Activated naive CD4-positive, alpha-beta T cell treated with anti-CD3 and anti-CD28 coated beads for 36 hours (primary cell): ENCODE measurements at regions not wholly inside any gene's neighbourhood (a gene's known extent, or its start where the extent isn't known, plus 50 kb on each side); places are given as distances from the start of the nearest gene placed in this dataset.

ENCODE experiments used
- CTCF ChIA-PET: fragments of 350-600 bp; sonication (Branson Sonifier 250); formaldehyde crosslinking; loops from one replicate; lab custom pipeline; 2021; ENCODE audit warnings: antibody characterized with exemption; lab: Charles Lee
- DNase-seq: peaks from one replicate; pipeline ENCODE4 v3.0.0-alpha.2; 2020
- H3K27ac Mint-ChIP-seq: one replicate; pipeline ENCODE4 v1.8.0; 2021; ENCODE audit warnings: mild to moderate bottlenecking, mixed read lengths
- H3K27me3 Mint-ChIP-seq: one replicate; pipeline ENCODE4 v1.8.0; 2021; ENCODE audit warnings: low read depth, mixed read lengths
- H3K36me3 Mint-ChIP-seq: one replicate; pipeline ENCODE4 v1.8.0; 2021; ENCODE audit warnings: low read depth, mixed read lengths
- H3K4me1 Mint-ChIP-seq: one replicate; pipeline ENCODE4 v1.8.0; 2021; ENCODE audit warnings: low read depth, mixed read lengths
- H3K4me3 Mint-ChIP-seq: one replicate; pipeline ENCODE4 v1.8.0; 2021; ENCODE audit warnings: mild to moderate bottlenecking, moderate library complexity, mixed read lengths
- H3K9me3 Mint-ChIP-seq: one replicate; pipeline ENCODE4 v1.8.0; 2021; ENCODE audit warnings: mixed read lengths
- intact Hi-C: fragments of 100-400 bp; cut with micrococcal nuclease; formaldehyde crosslinking; loops from one replicate; pipeline ENCODE4 v1.15.1; 2023

- Mint-ChIP-seq H3K27me3 (no peaks in the 10 kb centered on the region), H3K27ac (no peak overlapping the region), H3K4me1 (no peaks in the 10 kb centered on the region), H3K9me3 (peaks cover 3% of the 10 kb centered on the region), H3K4me3 (no peak overlapping the region), H3K36me3 (no peaks in the 10 kb centered on the region)
- intact Hi-C loops, result no loop called here
- CTCF ChIA-PET, result no interaction called here
- DNase-seq, result no peak
Measured at GRCh38 chr4:138329506-138330070, 87.4 kb upstream of the SLC7A11 start.

GRCh38 chr4:138327338-138327737 lies 85.2 kb upstream of the SLC7A11 start:
- no peak for DNase-seq
- H3K9me3 Mint-ChIP-seq, result peaks cover 3% of the 10 kb centered on the region
- no peaks in the 10 kb centered on the region for H3K4me1 Mint-ChIP-seq
- intact Hi-C loops, result no loop called here
- CTCF ChIA-PET, result interaction anchor here (0.5 to 0.6 kb wide), 2 partner anchors 13 to 709 kb away, joined by 3 read pairs; no protein-coding TSS in a partner anchor
- no peaks in the 10 kb centered on the region for H3K27me3 Mint-ChIP-seq
- H3K4me3 Mint-ChIP-seq, result no peak overlapping the region
- no peaks in the 10 kb centered on the region for H3K36me3 Mint-ChIP-seq
- no peak overlapping the region for H3K27ac Mint-ChIP-seq

GRCh38 chr4:138320831-138321230 lies 78.7 kb upstream of the SLC7A11 start:
- H3K36me3 Mint-ChIP-seq, result no peaks in the 10 kb centered on the region
- CTCF ChIA-PET, result interaction anchor here (0.6 kb wide), 1 partner anchor 1081 kb away, joined by 3 read pairs; no protein-coding TSS in a partner anchor
- DNase-seq, result no peak
- no peak overlapping the region for H3K27ac Mint-ChIP-seq
- intact Hi-C loops, result no loop called here
- peaks cover 2% of the 10 kb centered on the region for H3K27me3 Mint-ChIP-seq
- H3K4me1 Mint-ChIP-seq, result no peaks in the 10 kb centered on the region
- no peaks in the 10 kb centered on the region for H3K9me3 Mint-ChIP-seq
- no peak overlapping the region for H3K4me3 Mint-ChIP-seq

GRCh38 chr4:138320030-138320429 lies 77.9 kb upstream of the SLC7A11 start:
- Mint-ChIP-seq H3K4me1 (no peaks in the 10 kb centered on the region), H3K4me3 (no peak overlapping the region), H3K9me3 (no peaks in the 10 kb centered on the region), H3K27ac (no peak overlapping the region), H3K27me3 (peaks cover 2% of the 10 kb centered on the region), H3K36me3 (no peaks in the 10 kb centered on the region)
- no peak for DNase-seq
- CTCF ChIA-PET, result no interaction called here
- intact Hi-C loops, result no loop called here

GRCh38 chr4:138317175-138317748 lies 75.1 kb upstream of the SLC7A11 start:
- Mint-ChIP-seq H3K36me3 (no peaks in the 10 kb centered on the region), H3K4me1 (no peaks in the 10 kb centered on the region), H3K27ac (no peak overlapping the region), H3K9me3 (no peaks in the 10 kb centered on the region), H3K27me3 (peaks cover 2% of the 10 kb centered on the region), H3K4me3 (no peak overlapping the region)
- DNase-seq, result no peak
- intact Hi-C loops, result no loop called here
- CTCF ChIA-PET, result no interaction called here

GRCh38 chr4:138312536-138312911 lies 70.4 kb upstream of the SLC7A11 start:
- no peaks in the 10 kb centered on the region for H3K27me3 Mint-ChIP-seq
- intact Hi-C loops, result no loop called here
- no peak overlapping the region for H3K4me3 Mint-ChIP-seq
- H3K36me3 Mint-ChIP-seq, result no peaks in the 10 kb centered on the region
- no peaks in the 10 kb centered on the region for H3K4me1 Mint-ChIP-seq
- CTCF ChIA-PET, result no interaction called here
- H3K9me3 Mint-ChIP-seq, result no peaks in the 10 kb centered on the region
- no peak overlapping the region for H3K27ac Mint-ChIP-seq
- no peak for DNase-seq

- CTCF ChIA-PET, result no interaction called here
- Mint-ChIP-seq H3K9me3 (no peaks in the 10 kb centered on the region), H3K27ac (no peak overlapping the region), H3K36me3 (no peaks in the 10 kb centered on the region), H3K4me3 (no peak overlapping the region), H3K4me1 (no peaks in the 10 kb centered on the region), H3K27me3 (no peaks in the 10 kb centered on the region)
- intact Hi-C loops, result no loop called here
- DNase-seq, result no peak
Measured at GRCh38 chr4:138311771-138312535, 69.8 kb upstream of the SLC7A11 start.

GRCh38 chr4:138310991-138311390 lies 68.8 kb upstream of the SLC7A11 start:
- no peak overlapping the region for H3K27ac Mint-ChIP-seq
- no peak overlapping the region for H3K4me3 Mint-ChIP-seq
- no peaks in the 10 kb centered on the region for H3K9me3 Mint-ChIP-seq
- intact Hi-C loops, result no loop called here
- no peaks in the 10 kb centered on the region for H3K36me3 Mint-ChIP-seq
- H3K27me3 Mint-ChIP-seq, result no peaks in the 10 kb centered on the region
- no peak for DNase-seq
- no peaks in the 10 kb centered on the region for H3K4me1 Mint-ChIP-seq
- CTCF ChIA-PET, result no interaction called here

- no peaks in the 10 kb centered on the region for H3K9me3 Mint-ChIP-seq
- CTCF ChIA-PET, result no interaction called here
- intact Hi-C loops, result no loop called here
- no peak overlapping the region for H3K27ac Mint-ChIP-seq
- H3K4me1 Mint-ChIP-seq, result no peaks in the 10 kb centered on the region
- H3K4me3 Mint-ChIP-seq, result no peak overlapping the region
- no peaks in the 10 kb centered on the region for H3K36me3 Mint-ChIP-seq
- no peak for DNase-seq
- no peaks in the 10 kb centered on the region for H3K27me3 Mint-ChIP-seq
Measured at GRCh38 chr4:138310498-138310897, 68.3 kb upstream of the SLC7A11 start.

GRCh38 chr4:138308356-138308755 lies 66.2 kb upstream of the SLC7A11 start:
- H3K27ac Mint-ChIP-seq, result no peak overlapping the region
- H3K4me1 Mint-ChIP-seq, result no peaks in the 10 kb centered on the region
- H3K27me3 Mint-ChIP-seq, result no peaks in the 10 kb centered on the region
- intact Hi-C loops, result no loop called here
- no peak overlapping the region for H3K4me3 Mint-ChIP-seq
- no peak for DNase-seq
- CTCF ChIA-PET, result no interaction called here
- H3K36me3 Mint-ChIP-seq, result no peaks in the 10 kb centered on the region
- no peaks in the 10 kb centered on the region for H3K9me3 Mint-ChIP-seq

- DNase-seq, result no peak
- H3K4me1 Mint-ChIP-seq, result no peaks in the 10 kb centered on the region
- CTCF ChIA-PET, result no interaction called here
- intact Hi-C loops, result no loop called here
- no peaks in the 10 kb centered on the region for H3K36me3 Mint-ChIP-seq
- no peaks in the 10 kb centered on the region for H3K27me3 Mint-ChIP-seq
- no peak overlapping the region for H3K27ac Mint-ChIP-seq
- no peak overlapping the region for H3K4me3 Mint-ChIP-seq
- no peaks in the 10 kb centered on the region for H3K9me3 Mint-ChIP-seq
Measured at GRCh38 chr4:138307319-138307718, 65.2 kb upstream of the SLC7A11 start.

- intact Hi-C loops, result no loop called here
- DNase-seq, result no peak
- CTCF ChIA-PET, result no interaction called here
- no peaks in the 10 kb centered on the region for H3K27me3 Mint-ChIP-seq
- no peaks in the 10 kb centered on the region for H3K4me1 Mint-ChIP-seq
- no peak overlapping the region for H3K4me3 Mint-ChIP-seq
- H3K27ac Mint-ChIP-seq, result no peak overlapping the region
- H3K9me3 Mint-ChIP-seq, result no peaks in the 10 kb centered on the region
- H3K36me3 Mint-ChIP-seq, result no peaks in the 10 kb centered on the region
Measured at GRCh38 chr4:138305050-138305449, 62.9 kb upstream of the SLC7A11 start.

GRCh38 chr4:138301536-138301935 lies 59.4 kb upstream of the SLC7A11 start:
- Mint-ChIP-seq H3K9me3 (no peaks in the 10 kb centered on the region), H3K27me3 (no peaks in the 10 kb centered on the region), H3K36me3 (no peaks in the 10 kb centered on the region), H3K27ac (no peak overlapping the region), H3K4me1 (no peaks in the 10 kb centered on the region), H3K4me3 (no peak overlapping the region)
- intact Hi-C loops, result no loop called here
- CTCF ChIA-PET, result no interaction called here
- no peak for DNase-seq
